ENCODE measurements at regions not wholly inside any gene's neighbourhood (a gene's known extent, or its start where the extent isn't known, plus 50 kb on each side); places are given as distances from the start of the nearest gene placed in this dataset.
"Not testable (repeated sequence)": the region's sequence is repeated elsewhere in the genome, so short reads cannot be mapped to it uniquely, and the experiment has no call there.

GRCh38 chr9:1929134-1929533, 86.0 kb upstream of the SMARCA2 start:
- DNase-seq, result no peak
- ATAC-seq (replicated peaks in 1 of 2), result no peak
- Mint-ChIP-seq H3K27me3 (ENCODE audit: low read depth) (peaks cover 18% of the 10 kb centered on the region), H3K27ac (no peak overlapping the region), H3K4me3 (no peak overlapping the region), H3K4me1 (ENCODE audit: low read depth) (peaks cover 7% of the 10 kb centered on the region), H3K36me3 (ENCODE audit: insufficient read depth in 2 of 2) (no peaks in the 10 kb centered on the region), H3K9me3 (no peaks in the 10 kb centered on the region)

GRCh38 chr9:1929722-1930244, 85.4 kb upstream of the SMARCA2 start:
- H3K27ac Mint-ChIP-seq, result no peak overlapping the region
- no peaks in the 10 kb centered on the region for H3K36me3 Mint-ChIP-seq (ENCODE audit: insufficient read depth in 2 of 2)
- no peak for ATAC-seq (replicated peaks in 1 of 2)
- peaks cover 7% of the 10 kb centered on the region for H3K4me1 Mint-ChIP-seq (ENCODE audit: low read depth)
- peak in 1 of 2 donors; percentile 2 for DNase-seq
- peaks cover 18% of the 10 kb centered on the region for H3K27me3 Mint-ChIP-seq (ENCODE audit: low read depth)
- H3K9me3 Mint-ChIP-seq, result no peaks in the 10 kb centered on the region
- peak overlapping the region in 1 of 2 donors; percentile 33 for H3K4me3 Mint-ChIP-seq

GRCh38 chr9:1930245-1930736, 84.9 kb upstream of the SMARCA2 start:
- DNase-seq; H3K4me1 Mint-ChIP-seq (ENCODE audit: low read depth); ATAC-seq (replicated peaks in 1 of 2); H3K9me3 Mint-ChIP-seq; H3K27ac Mint-ChIP-seq; H3K36me3 Mint-ChIP-seq (ENCODE audit: insufficient read depth in 2 of 2): not testable (repeated sequence)
- H3K4me3 Mint-ChIP-seq, result peak overlapping the region in 1 of 2 donors; percentile 33
- H3K27me3 Mint-ChIP-seq (ENCODE audit: low read depth), result peaks cover 18% of the 10 kb centered on the region

GRCh38 chr9:1938135-1938534, 77.0 kb upstream of the SMARCA2 start:
- H3K36me3 Mint-ChIP-seq (ENCODE audit: insufficient read depth in 2 of 2), result no peaks in the 10 kb centered on the region
- H3K4me3 Mint-ChIP-seq, result no peak overlapping the region
- DNase-seq (no peak), ATAC-seq (replicated peaks in 1 of 2) (no peak)
- peaks cover 25% of the 10 kb centered on the region for H3K27me3 Mint-ChIP-seq (ENCODE audit: low read depth)
- H3K27ac Mint-ChIP-seq, result no peak overlapping the region
- no peaks in the 10 kb centered on the region for H3K9me3 Mint-ChIP-seq
- peaks cover 11% of the 10 kb centered on the region for H3K4me1 Mint-ChIP-seq (ENCODE audit: low read depth)

- no peak for ATAC-seq (replicated peaks in 1 of 2)
Observed at GRCh38 chr9:1938675-1939170, 76.4 kb upstream of the SMARCA2 start.

GRCh38 chr9:1939466-1939865, 75.7 kb upstream of the SMARCA2 start:
- no peak overlapping the region for H3K27ac Mint-ChIP-seq
- no peaks in the 10 kb centered on the region for H3K9me3 Mint-ChIP-seq
- no peak overlapping the region for H3K4me3 Mint-ChIP-seq
- H3K36me3 Mint-ChIP-seq (ENCODE audit: insufficient read depth in 2 of 2), result no peaks in the 10 kb centered on the region
- DNase-seq, result no peak
- no peak for ATAC-seq (replicated peaks in 1 of 2)
- H3K27me3 Mint-ChIP-seq (ENCODE audit: low read depth), result peaks cover 17% of the 10 kb centered on the region
- H3K4me1 Mint-ChIP-seq (ENCODE audit: low read depth), result peaks cover 11% of the 10 kb centered on the region

More at GRCh38 chr9:1938675-1939170, 76.4 kb upstream of the SMARCA2 start:
- Mint-ChIP-seq H3K4me1 (ENCODE audit: low read depth) (peaks cover 11% of the 10 kb centered on the region), H3K27me3 (ENCODE audit: low read depth) (peaks cover 21% of the 10 kb centered on the region), H3K36me3 (ENCODE audit: insufficient read depth in 2 of 2) (no peaks in the 10 kb centered on the region), H3K27ac (no peak overlapping the region), H3K4me3 (no peak overlapping the region), H3K9me3 (no peaks in the 10 kb centered on the region)
- no peak for DNase-seq

- H3K4me3 Mint-ChIP-seq, result no peak overlapping the region
- peak; percentile 80 to 82 for ATAC-seq (replicated peaks in 1 of 2)
Observed at GRCh38 chr9:1939926-1940368, 75.2 kb upstream of the SMARCA2 start.

GRCh38 chr9:1941989-1942388, 73.2 kb upstream of the SMARCA2 start:
- H3K4me3 Mint-ChIP-seq, result no peak overlapping the region
- ATAC-seq (replicated peaks in 1 of 2) (no peak), DNase-seq (no peak)
- H3K9me3 Mint-ChIP-seq, result no peaks in the 10 kb centered on the region
- no peak overlapping the region for H3K27ac Mint-ChIP-seq
- no peaks in the 10 kb centered on the region for H3K36me3 Mint-ChIP-seq (ENCODE audit: insufficient read depth in 2 of 2)
- peaks cover 10% of the 10 kb centered on the region for H3K27me3 Mint-ChIP-seq (ENCODE audit: low read depth)
- peaks cover 11% of the 10 kb centered on the region for H3K4me1 Mint-ChIP-seq (ENCODE audit: low read depth)

More at GRCh38 chr9:1939926-1940368, 75.2 kb upstream of the SMARCA2 start:
- DNase-seq, result peak; percentile 40 to 53
- Mint-ChIP-seq H3K27me3 (ENCODE audit: low read depth) (peaks cover 17% of the 10 kb centered on the region), H3K36me3 (ENCODE audit: insufficient read depth in 2 of 2) (no peaks in the 10 kb centered on the region), H3K9me3 (no peaks in the 10 kb centered on the region), H3K27ac (no peak overlapping the region), H3K4me1 (ENCODE audit: low read depth) (peaks cover 11% of the 10 kb centered on the region)

GRCh38 chr9:1946526-1947283, 68.4 kb upstream of the SMARCA2 start:
- DNase-seq (no peak), ATAC-seq (replicated peaks in 1 of 2) (no peak)
- Mint-ChIP-seq H3K4me3 (no peak overlapping the region), H3K27ac (no peak overlapping the region), H3K9me3 (no peaks in the 10 kb centered on the region), H3K27me3 (ENCODE audit: low read depth) (peaks cover 1% of the 10 kb centered on the region), H3K4me1 (ENCODE audit: low read depth) (no peaks in the 10 kb centered on the region), H3K36me3 (ENCODE audit: insufficient read depth in 2 of 2) (no peaks in the 10 kb centered on the region)

- no peaks in the 10 kb centered on the region for H3K36me3 Mint-ChIP-seq (ENCODE audit: insufficient read depth in 2 of 2)
- H3K27ac Mint-ChIP-seq, result no peak overlapping the region
- ATAC-seq (replicated peaks in 1 of 2), result no peak
- H3K27me3 Mint-ChIP-seq (ENCODE audit: low read depth), result no peaks in the 10 kb centered on the region
- H3K4me3 Mint-ChIP-seq, result no peak overlapping the region
- no peak for DNase-seq
- no peaks in the 10 kb centered on the region for H3K4me1 Mint-ChIP-seq (ENCODE audit: low read depth)
- no peaks in the 10 kb centered on the region for H3K9me3 Mint-ChIP-seq
Observed at GRCh38 chr9:1947438-1947837, 67.7 kb upstream of the SMARCA2 start.

- H3K27ac Mint-ChIP-seq, result no peak overlapping the region
- no peaks in the 10 kb centered on the region for H3K27me3 Mint-ChIP-seq (ENCODE audit: low read depth)
- no peak for DNase-seq
- no peak for ATAC-seq (replicated peaks in 1 of 2)
- no peaks in the 10 kb centered on the region for H3K4me1 Mint-ChIP-seq (ENCODE audit: low read depth)
- no peaks in the 10 kb centered on the region for H3K9me3 Mint-ChIP-seq
- no peak overlapping the region for H3K4me3 Mint-ChIP-seq
- H3K36me3 Mint-ChIP-seq (ENCODE audit: insufficient read depth in 2 of 2), result no peaks in the 10 kb centered on the region
Observed at GRCh38 chr9:1948541-1948940, 66.6 kb upstream of the SMARCA2 start.

- no peaks in the 10 kb centered on the region for H3K27me3 Mint-ChIP-seq (ENCODE audit: low read depth)
- no peak overlapping the region for H3K4me3 Mint-ChIP-seq
- no peak for DNase-seq
- no peaks in the 10 kb centered on the region for H3K9me3 Mint-ChIP-seq
- no peak overlapping the region for H3K27ac Mint-ChIP-seq
- H3K4me1 Mint-ChIP-seq (ENCODE audit: low read depth), result no peaks in the 10 kb centered on the region
- no peaks in the 10 kb centered on the region for H3K36me3 Mint-ChIP-seq (ENCODE audit: insufficient read depth in 2 of 2)
- no peak for ATAC-seq (replicated peaks in 1 of 2)
Observed at GRCh38 chr9:1951446-1951845, 63.7 kb upstream of the SMARCA2 start.

- Mint-ChIP-seq H3K27me3 (ENCODE audit: low read depth) (no peaks in the 10 kb centered on the region), H3K36me3 (ENCODE audit: insufficient read depth in 2 of 2) (no peaks in the 10 kb centered on the region), H3K9me3 (no peaks in the 10 kb centered on the region), H3K4me3 (no peak overlapping the region), H3K27ac (no peak overlapping the region), H3K4me1 (ENCODE audit: low read depth) (no peaks in the 10 kb centered on the region)
- DNase-seq (no peak), ATAC-seq (replicated peaks in 1 of 2) (no peak)
Observed at GRCh38 chr9:1952001-1952400, 63.1 kb upstream of the SMARCA2 start.

Measured in activated T-cell treated with anti-CD3 and anti-CD28 coated beads, Interleukin-2, amount 50 U/mL, for 72 hours (primary cell).